ENCODE measurements at regions not wholly inside any gene's neighbourhood (a gene's known extent, or its start where the extent isn't known, plus 50 kb on each side); places are given as distances from the start of the nearest gene placed in this dataset.

GRCh38 chr1:56212143-56212542 is 367.2 kb downstream of the PLPP3 start:
- H3K27me3 Mint-ChIP-seq (ENCODE audit: unreplicated experiment), result no peaks in the 10 kb centered on the region
- H3K9me3 Mint-ChIP-seq (ENCODE audit: unreplicated experiment), result no peaks in the 10 kb centered on the region
- peaks cover 3% of the 10 kb centered on the region for H3K4me1 Mint-ChIP-seq (ENCODE audit: unreplicated experiment)
- no peak for DNase-seq (ENCODE audit: low spot score)
- no peaks in the 10 kb centered on the region for H3K36me3 Mint-ChIP-seq (ENCODE audit: low read depth, unreplicated experiment)
- no peak overlapping the region for H3K4me3 Mint-ChIP-seq (ENCODE audit: unreplicated experiment)
- H3K27ac Mint-ChIP-seq (ENCODE audit: unreplicated experiment), result no peak overlapping the region
- no peak for TF ChIP-seq CTCF (IDR thresholded peaks at IDR 0.05; ENCODE audit: unreplicated experiment)

- no peak for TF ChIP-seq CTCF (IDR thresholded peaks at IDR 0.05; ENCODE audit: unreplicated experiment)
- Mint-ChIP-seq H3K4me3 (ENCODE audit: unreplicated experiment) (no peak overlapping the region), H3K36me3 (ENCODE audit: low read depth, unreplicated experiment) (no peaks in the 10 kb centered on the region), H3K27ac (ENCODE audit: unreplicated experiment) (no peak overlapping the region), H3K4me1 (ENCODE audit: unreplicated experiment) (no peaks in the 10 kb centered on the region), H3K9me3 (ENCODE audit: unreplicated experiment) (no peaks in the 10 kb centered on the region), H3K27me3 (ENCODE audit: unreplicated experiment) (no peaks in the 10 kb centered on the region)
- no peak for DNase-seq (ENCODE audit: low spot score)
These were observed 373.0 kb downstream of the PLPP3 start for GRCh38 chr1:56206391-56206790.

- no peak for TF ChIP-seq CTCF (IDR thresholded peaks at IDR 0.05; ENCODE audit: unreplicated experiment)
- Mint-ChIP-seq H3K4me3 (ENCODE audit: unreplicated experiment) (no peak overlapping the region), H3K4me1 (ENCODE audit: unreplicated experiment) (no peaks in the 10 kb centered on the region), H3K9me3 (ENCODE audit: unreplicated experiment) (no peaks in the 10 kb centered on the region), H3K27me3 (ENCODE audit: unreplicated experiment) (no peaks in the 10 kb centered on the region), H3K27ac (ENCODE audit: unreplicated experiment) (no peak overlapping the region), H3K36me3 (ENCODE audit: low read depth, unreplicated experiment) (no peaks in the 10 kb centered on the region)
- no peak for DNase-seq (ENCODE audit: low spot score)
These were observed 375.2 kb downstream of the PLPP3 start for GRCh38 chr1:56204206-56204605.

- Mint-ChIP-seq H3K27ac (ENCODE audit: unreplicated experiment) (no peak overlapping the region), H3K36me3 (ENCODE audit: low read depth, unreplicated experiment) (no peaks in the 10 kb centered on the region), H3K4me3 (ENCODE audit: unreplicated experiment) (no peak overlapping the region), H3K27me3 (ENCODE audit: unreplicated experiment) (no peaks in the 10 kb centered on the region), H3K4me1 (ENCODE audit: unreplicated experiment) (no peaks in the 10 kb centered on the region), H3K9me3 (ENCODE audit: unreplicated experiment) (no peaks in the 10 kb centered on the region)
- TF ChIP-seq CTCF (IDR thresholded peaks at IDR 0.05; ENCODE audit: unreplicated experiment), result no peak
- no peak for DNase-seq (ENCODE audit: low spot score)
These were observed 376.4 kb downstream of the PLPP3 start for GRCh38 chr1:56202796-56203492.

GRCh38 chr1:56202186-56202585 is 377.2 kb downstream of the PLPP3 start:
- DNase-seq (ENCODE audit: low spot score), result no peak
- no peak for TF ChIP-seq CTCF (IDR thresholded peaks at IDR 0.05; ENCODE audit: unreplicated experiment)
- H3K36me3 Mint-ChIP-seq (ENCODE audit: low read depth, unreplicated experiment), result no peaks in the 10 kb centered on the region
- H3K27me3 Mint-ChIP-seq (ENCODE audit: unreplicated experiment), result no peaks in the 10 kb centered on the region
- no peaks in the 10 kb centered on the region for H3K4me1 Mint-ChIP-seq (ENCODE audit: unreplicated experiment)
- no peak overlapping the region for H3K4me3 Mint-ChIP-seq (ENCODE audit: unreplicated experiment)
- H3K27ac Mint-ChIP-seq (ENCODE audit: unreplicated experiment), result no peak overlapping the region
- H3K9me3 Mint-ChIP-seq (ENCODE audit: unreplicated experiment), result no peaks in the 10 kb centered on the region

Measured in endothelial cell (in vitro differentiated cells).